A673 (cell line): ENCODE measurements at regions not wholly inside any gene's neighbourhood (a gene's known extent, or its start where the extent isn't known, plus 50 kb on each side); places are given as distances from the start of the nearest gene placed in this dataset.
A peak's percentile ranks its signal among the peaks of the same experiment; 100 is the strongest.

ENCODE experiments used
- BruUV-seq: library from RNA; stranded (reverse); fragments of 400-500 nt; replicated peaks from 2 replicates; lab custom pipeline; 2021; lab: Mats Ljungman, UMichigan
- CTCF ChIA-PET: fragments of 300-600 bp; sonication (Branson Sonifier 250); formaldehyde crosslinking; loops from one replicate; lab custom pipeline; 2022; ENCODE audit warnings: antibody characterized with exemption; lab: Charles Lee
- POLR2A ChIA-PET: fragments of 300-600 bp; sonication (Branson Sonifier 250); formaldehyde crosslinking; loops from one replicate; lab custom pipeline; 2022; ENCODE audit warnings: antibody characterized with exemption; ENCODE audit not compliant: low non-redundant PET; lab: Charles Lee
- DNase-seq: peaks from one replicate; pipeline ENCODE4 v3.0.0-alpha.2; 2015; ENCODE audit warnings: low spot score
- H3K27ac ChIP-seq: fragments of 200-600 bp; sonication (generic); 2 replicates; pipeline ENCODE4 v1.5.1; 2016; ENCODE audit warnings: mixed run types, low read depth, mild to moderate bottlenecking, mixed read lengths, antibody characterized with exemption, low read length; ENCODE audit not compliant: poor library complexity, severe bottlenecking
- H3K27me3 ChIP-seq: fragments of 200-600 bp; sonication (generic); replicated peaks from 2 replicates; pipeline ENCODE4 v1.6.1; 2017; ENCODE audit warnings: mixed run types, low read depth, mild to moderate bottlenecking, mixed read lengths, antibody characterized with exemption, low read length; ENCODE audit not compliant: insufficient read depth, poor library complexity
- H3K36me3 ChIP-seq: fragments of 200-600 bp; sonication (generic); 2 replicates; pipeline ENCODE4 v1.6.1; 2016; ENCODE audit warnings: mixed run types, mild to moderate bottlenecking, mixed read lengths, antibody characterized with exemption, low read length; ENCODE audit not compliant: insufficient read depth, poor library complexity, severe bottlenecking
- H3K4me1 ChIP-seq: fragments of 200-600 bp; sonication (generic); 2 replicates; pipeline ENCODE4 v1.6.1; 2017; ENCODE audit warnings: mixed run types, mild to moderate bottlenecking, mixed read lengths, antibody characterized with exemption, low read length; ENCODE audit not compliant: insufficient read depth, poor library complexity, severe bottlenecking
- H3K4me3 ChIP-seq: fragments of 200-600 bp; sonication (generic); 2 replicates; pipeline ENCODE4 v1.5.1; 2016; ENCODE audit warnings: low read depth, mixed run types, mild to moderate bottlenecking, mixed read lengths, low read length; ENCODE audit not compliant: poor library complexity, severe bottlenecking
- H3K9me3 ChIP-seq: fragments of 200-600 bp; sonication (generic); 2 replicates; pipeline ENCODE4 v1.6.1; 2016; ENCODE audit warnings: mixed run types, low read depth, mild to moderate bottlenecking, mixed read lengths, antibody characterized with exemption, low read length; ENCODE audit not compliant: poor library complexity, severe bottlenecking
- EZH2 ChIP-seq: fragments of 200-600 bp; sonication (generic); IDR thresholded peaks from 2 replicates; pipeline ENCODE4 v1.6.1; 2017; ENCODE audit warnings: borderline replicate concordance, low read depth, mild to moderate bottlenecking, mixed read lengths, antibody characterized with exemption, low read length; ENCODE audit not compliant: poor library complexity, severe bottlenecking
- intact Hi-C: fragments of 100-400 bp; cut with micrococcal nuclease; formaldehyde crosslinking; loops from one replicate; pipeline ENCODE4 v1.10.0; 2022; ENCODE audit not compliant: unreplicated experiment
- TF ChIP-seq, protein P1 (sequence below): fragments of 300-800, 200-600 bp; sonication (generic); conservative IDR thresholded peaks from 2 replicates; pipeline ENCODE4 v1.5.1; 2017; ENCODE audit warnings: low read depth, mild to moderate bottlenecking, antibody characterized with exemption, low read length, moderate library complexity, mixed read lengths

DNA sequence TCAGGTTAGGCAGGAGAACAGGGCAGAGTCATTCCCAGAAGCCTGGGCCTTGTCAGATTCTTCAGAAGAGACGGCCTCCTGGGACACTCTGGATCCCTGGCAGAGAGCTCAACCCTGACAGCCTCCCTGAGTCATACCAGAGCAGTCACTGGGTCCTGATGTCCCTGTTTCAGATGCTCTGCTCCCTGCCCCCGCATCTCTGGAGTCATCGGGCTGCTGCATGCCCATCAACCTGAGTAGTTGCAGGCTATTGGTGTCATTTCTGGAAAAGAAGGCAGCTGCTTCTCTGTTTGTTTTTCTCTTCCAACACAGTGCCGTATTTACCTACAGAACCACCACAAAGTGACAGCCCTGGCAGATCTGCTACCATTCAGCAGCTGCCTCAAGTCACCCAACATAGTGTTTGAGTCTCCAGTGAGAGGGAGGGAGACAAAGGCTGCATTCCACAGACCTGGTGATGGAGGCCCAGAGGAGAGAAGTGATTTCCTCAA, 145.1 kb downstream of the B3GNT2 start:
- ChIA-PET POLR2A (no interaction called here), CTCF (no interaction called here)
- Histone ChIP-seq H3K27ac (no peak overlapping the region), H3K36me3 (no peaks in the 10 kb centered on the region), H3K27me3 (no peaks in the 10 kb centered on the region), H3K4me3 (no peak overlapping the region), H3K4me1 (no peaks in the 10 kb centered on the region), H3K9me3 (no peaks in the 10 kb centered on the region)
- intact Hi-C loops, result no loop called here
- TF ChIP-seq EZH2, result no peak
- TF ChIP-seq, protein P1, sequence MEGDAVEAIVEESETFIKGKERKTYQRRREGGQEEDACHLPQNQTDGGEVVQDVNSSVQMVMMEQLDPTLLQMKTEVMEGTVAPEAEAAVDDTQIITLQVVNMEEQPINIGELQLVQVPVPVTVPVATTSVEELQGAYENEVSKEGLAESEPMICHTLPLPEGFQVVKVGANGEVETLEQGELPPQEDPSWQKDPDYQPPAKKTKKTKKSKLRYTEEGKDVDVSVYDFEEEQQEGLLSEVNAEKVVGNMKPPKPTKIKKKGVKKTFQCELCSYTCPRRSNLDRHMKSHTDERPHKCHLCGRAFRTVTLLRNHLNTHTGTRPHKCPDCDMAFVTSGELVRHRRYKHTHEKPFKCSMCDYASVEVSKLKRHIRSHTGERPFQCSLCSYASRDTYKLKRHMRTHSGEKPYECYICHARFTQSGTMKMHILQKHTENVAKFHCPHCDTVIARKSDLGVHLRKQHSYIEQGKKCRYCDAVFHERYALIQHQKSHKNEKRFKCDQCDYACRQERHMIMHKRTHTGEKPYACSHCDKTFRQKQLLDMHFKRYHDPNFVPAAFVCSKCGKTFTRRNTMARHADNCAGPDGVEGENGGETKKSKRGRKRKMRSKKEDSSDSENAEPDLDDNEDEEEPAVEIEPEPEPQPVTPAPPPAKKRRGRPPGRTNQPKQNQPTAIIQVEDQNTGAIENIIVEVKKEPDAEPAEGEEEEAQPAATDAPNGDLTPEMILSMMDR, result no peak
- no TSS peak for BruUV-seq
- DNase-seq, result peak; percentile 13

DNA sequence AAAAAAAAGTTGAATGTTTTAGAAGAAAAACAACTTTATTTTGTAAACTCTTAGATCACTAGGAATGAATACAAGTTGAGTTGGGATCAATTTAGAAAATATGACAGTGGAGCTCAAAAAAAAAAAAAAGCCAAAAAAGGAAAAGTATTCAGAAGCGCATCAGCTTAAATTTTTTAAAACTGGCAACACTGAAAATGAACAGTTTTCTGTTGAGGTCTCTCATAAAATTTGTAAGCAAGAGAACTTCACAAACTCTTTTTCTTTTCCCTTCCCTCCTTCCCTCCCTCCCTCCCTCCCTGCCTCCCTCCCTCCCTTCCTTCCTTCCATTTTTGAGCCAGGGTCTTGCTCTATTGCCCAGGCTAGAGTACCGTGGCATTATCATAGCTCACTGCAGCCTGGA, 143.9 kb downstream of the B3GNT2 start:
- no peak overlapping the region for H3K27ac ChIP-seq
- CTCF ChIA-PET, result no interaction called here
- DNase-seq, result no peak
- H3K4me1 ChIP-seq, result no peaks in the 10 kb centered on the region
- intact Hi-C loops, result no loop called here
- H3K27me3 ChIP-seq, result no peaks in the 10 kb centered on the region
- H3K4me3 ChIP-seq, result no peak overlapping the region
- no peaks in the 10 kb centered on the region for H3K9me3 ChIP-seq
- BruUV-seq, result no TSS peak
- TF ChIP-seq, protein P1, result no peak
- no peak for TF ChIP-seq EZH2
- POLR2A ChIA-PET, result interaction anchor here (0.6 kb wide), 1 partner anchor 18 kb away, joined by 3 read pairs; no protein-coding TSS in a partner anchor
- no peaks in the 10 kb centered on the region for H3K36me3 ChIP-seq

DNA sequence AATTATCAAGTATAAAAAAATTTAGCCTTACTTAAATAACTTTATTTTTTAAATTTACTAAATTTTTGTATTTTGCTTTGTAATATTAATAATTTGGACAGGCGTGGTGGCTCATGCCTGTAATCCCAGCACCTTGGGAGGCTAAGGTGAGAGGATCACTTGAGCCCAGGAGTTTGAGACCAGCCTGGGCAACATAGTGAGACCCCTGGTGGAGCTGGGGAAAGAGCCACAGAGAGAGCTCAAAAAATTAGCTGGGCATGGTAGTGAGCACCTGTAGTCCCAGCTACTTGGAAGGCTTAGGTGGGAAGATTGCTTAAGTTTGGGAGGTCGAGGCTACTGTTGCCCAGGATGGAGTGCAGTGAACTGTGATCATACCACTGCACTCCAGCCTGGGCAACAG, 143.5 kb downstream of the B3GNT2 start:
- Histone ChIP-seq H3K27ac (no peak overlapping the region), H3K4me3 (no peak overlapping the region), H3K4me1 (no peaks in the 10 kb centered on the region), H3K36me3 (no peaks in the 10 kb centered on the region), H3K27me3 (no peaks in the 10 kb centered on the region), H3K9me3 (no peaks in the 10 kb centered on the region)
- intact Hi-C loops, result no loop called here
- ChIA-PET CTCF (no interaction called here), POLR2A (interaction anchor here (0.6 kb wide), 1 partner anchor 18 kb away, joined by 3 read pairs; no protein-coding TSS in a partner anchor)
- no TSS peak for BruUV-seq
- TF ChIP-seq EZH2, result no peak
- TF ChIP-seq, protein P1, result no peak
- DNase-seq, result no peak
